OCI-LY1 (cell line): ENCODE measurements at regions not wholly inside any gene's neighbourhood (a gene's known extent, or its start where the extent isn't known, plus 50 kb on each side); places are given as distances from the start of the nearest gene placed in this dataset.

Experiments
- EZH2 ChIP-seq: fragments of 200-600 bp; sonication (generic), shearing (Covaris generic); IDR thresholded peaks from 2 replicates; pipeline ENCODE4 v1.8.0; 2017; ENCODE audit warnings: borderline replicate concordance, mixed run types, mild to moderate bottlenecking, antibody characterized with exemption, low read length, moderate library complexity, mixed read lengths
- TF ChIP-seq, protein P1 (sequence below): fragments of 200-600 bp; sonication (generic), shearing (Covaris generic); IDR thresholded peaks from 2 replicates; pipeline ENCODE4 v1.5.1; 2017; ENCODE audit warnings: mild to moderate bottlenecking, antibody characterized with exemption, low read length, moderate library complexity, mixed read lengths

DNA sequence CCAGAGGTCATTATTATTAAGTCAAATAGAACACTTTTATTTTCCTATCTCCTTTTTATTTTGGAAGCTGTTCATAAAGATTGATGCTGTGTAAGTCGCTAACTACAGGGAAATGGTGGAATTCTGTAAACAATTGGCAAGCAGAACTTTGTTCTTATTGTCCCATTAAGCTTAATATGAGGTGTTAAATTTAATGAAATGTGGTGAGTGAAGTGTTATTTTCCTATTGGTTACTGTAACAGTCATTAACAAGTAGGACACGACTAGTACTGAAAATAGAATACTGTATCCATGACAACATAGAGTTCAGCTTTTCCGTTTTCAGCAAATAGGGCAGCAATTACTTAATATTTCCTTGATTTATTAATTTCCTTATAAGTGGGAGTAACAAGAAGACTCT is 279.1 kb upstream of the ZEB2 start:
- TF ChIP-seq, protein P1, sequence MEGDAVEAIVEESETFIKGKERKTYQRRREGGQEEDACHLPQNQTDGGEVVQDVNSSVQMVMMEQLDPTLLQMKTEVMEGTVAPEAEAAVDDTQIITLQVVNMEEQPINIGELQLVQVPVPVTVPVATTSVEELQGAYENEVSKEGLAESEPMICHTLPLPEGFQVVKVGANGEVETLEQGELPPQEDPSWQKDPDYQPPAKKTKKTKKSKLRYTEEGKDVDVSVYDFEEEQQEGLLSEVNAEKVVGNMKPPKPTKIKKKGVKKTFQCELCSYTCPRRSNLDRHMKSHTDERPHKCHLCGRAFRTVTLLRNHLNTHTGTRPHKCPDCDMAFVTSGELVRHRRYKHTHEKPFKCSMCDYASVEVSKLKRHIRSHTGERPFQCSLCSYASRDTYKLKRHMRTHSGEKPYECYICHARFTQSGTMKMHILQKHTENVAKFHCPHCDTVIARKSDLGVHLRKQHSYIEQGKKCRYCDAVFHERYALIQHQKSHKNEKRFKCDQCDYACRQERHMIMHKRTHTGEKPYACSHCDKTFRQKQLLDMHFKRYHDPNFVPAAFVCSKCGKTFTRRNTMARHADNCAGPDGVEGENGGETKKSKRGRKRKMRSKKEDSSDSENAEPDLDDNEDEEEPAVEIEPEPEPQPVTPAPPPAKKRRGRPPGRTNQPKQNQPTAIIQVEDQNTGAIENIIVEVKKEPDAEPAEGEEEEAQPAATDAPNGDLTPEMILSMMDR: no peak
- no peak for TF ChIP-seq EZH2
